ENCODE measurements at regions not wholly inside any gene's neighbourhood (a gene's known extent, or its start where the extent isn't known, plus 50 kb on each side); places are given as distances from the start of the nearest gene placed in this dataset.

DNA sequence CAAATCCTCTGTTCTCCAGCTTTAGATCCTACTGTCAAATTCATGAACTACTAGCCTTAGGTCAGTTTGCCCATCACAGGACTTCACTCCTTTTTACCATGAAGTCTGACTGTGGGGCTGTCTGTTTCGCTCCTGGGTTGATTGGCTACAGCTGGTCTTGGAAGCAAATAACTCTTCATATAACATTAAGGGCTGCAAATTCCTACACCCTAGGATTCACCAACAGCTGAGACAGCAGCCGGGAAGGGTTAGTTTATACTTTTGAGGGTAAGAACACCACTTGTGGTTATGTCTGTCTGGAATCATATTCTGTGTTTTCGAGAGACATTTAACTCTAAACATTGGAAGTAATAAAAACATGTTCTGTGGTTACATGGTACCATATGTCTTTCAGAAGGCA lies 55.9 kb upstream of the KIAA1217 start:
- POLR2A ChIA-PET (ENCODE audit: partially characterized antibody), result no interaction called here
- CTCF ChIA-PET (ENCODE audit: partially characterized antibody), result interaction anchor here (0.6 to 1.1 kb wide), 2 partner anchors 166 to 614 kb away, joined by 3 to 4 read pairs; no protein-coding TSS in a partner anchor

More for the DNA sequence above, 55.9 kb upstream of the KIAA1217 start:
- Histone ChIP-seq H3K56ac (replicated peaks; ENCODE audit: insufficient read length, low read depth, low read length) (no peak overlapping the region), H2BK15ac (ENCODE audit: low read length) (no peak overlapping the region), H3K4me3 (ENCODE audit: extremely low read depth in 1 of 4, insufficient read depth in 2 of 4, low read depth in 3 of 4, low read length in 4 of 4) (no peak overlapping the region), H2BK20ac (ENCODE audit: low read length) (no peak overlapping the region), H4K5ac (ENCODE audit: insufficient read length, low read depth, low read length) (no peak overlapping the region), H3K23ac (ENCODE audit: insufficient read length) (no peak overlapping the region), H3K14ac (ENCODE audit: insufficient read length) (no peak overlapping the region), H3K9me3 (ENCODE audit: insufficient read depth in 2 of 2, low read depth in 1 of 2, low read length in 1 of 2) (no peaks in the 10 kb centered on the region), H3K4me1 (replicated peaks in 1 of 4; ENCODE audit: control insufficient read depth in 3 of 4, insufficient read depth in 4 of 4, low read length in 3 of 4) (peaks cover 0 to 3% (median 0%) of the 10 kb centered on the region in 4 experiments; a peak in 1 of 7 replicates), H4K91ac (replicated peaks; ENCODE audit: insufficient read length, low read length) (no peak overlapping the region), H2BK120ac (replicated peaks; ENCODE audit: low read depth, low read length) (no peak overlapping the region), H4K8ac (ENCODE audit: extremely low read depth, insufficient read depth, low read length) (no peak overlapping the region), H2BK5ac (ENCODE audit: low read depth, low read length) (no peak overlapping the region), H3K4ac (replicated peaks; ENCODE audit: insufficient read length, low read depth, low read length) (no peak overlapping the region), H3K4me2 (ENCODE audit: insufficient read depth in 1 of 2, low read depth in 2 of 2, low read length in 2 of 2) (no peak overlapping the region), H3K36me3 (ENCODE audit: control insufficient read depth in 2 of 4, insufficient read depth in 4 of 4, low read length in 3 of 4) (no peaks in the 10 kb centered on the region), H3K79me2 (ENCODE audit: control insufficient read depth in 1 of 2, insufficient read depth in 2 of 2, low read length in 2 of 2) (no peaks in the 10 kb centered on the region), H2AFZ (ENCODE audit: low read length) (no peak overlapping the region), H2BK12ac (ENCODE audit: low read depth, low read length) (no peak overlapping the region), H3K23me2 (ENCODE audit: low read depth, low read length) (no peaks in the 10 kb centered on the region), H3K27me3 (replicated peaks in 1 of 4; ENCODE audit: control insufficient read depth in 3 of 4, extremely low read depth in 1 of 4, insufficient read depth in 3 of 4, low read length in 3 of 4) (no peaks in the 10 kb centered on the region), H3K27ac (ENCODE audit: low read depth, low read length) (no peak overlapping the region), H4K20me1 (replicated peaks in 1 of 2; ENCODE audit: control insufficient read depth in 1 of 2, insufficient read depth in 2 of 2, low read length in 2 of 2) (no peaks in the 10 kb centered on the region), H3K79me1 (ENCODE audit: low read depth, low read length) (no peaks in the 10 kb centered on the region), H3K18ac (ENCODE audit: extremely low read depth, low read length) (no peak overlapping the region), H3K9ac (replicated peaks in 1 of 4; ENCODE audit: extremely low read depth in 1 of 4, low read depth in 3 of 4, low read length in 3 of 4) (no peak overlapping the region), H2AK5ac (ENCODE audit: low read depth, low read length) (no peak overlapping the region)
- FAIRE-seq (no peak), DNase-seq (ENCODE audit: low read depth in 1 of 2, low spot score in 2 of 2) (no peak)
- TF ChIP-seq ZNF274 (IDR thresholded peaks at IDR 0.05; ENCODE audit: borderline replicate concordance, extremely low read depth, low read length) (no peak), SP1 (IDR thresholded peaks at IDR 0.05; ENCODE audit: low read depth, low read length) (no peak), SUZ12 (IDR thresholded peaks at IDR 0.05; ENCODE audit: low read length) (no peak), SIX5 (IDR thresholded peaks at IDR 0.05; ENCODE audit: low read depth, low read length) (no peak), SP4 (IDR thresholded peaks at IDR 0.05; ENCODE audit: low read length) (no peak), CBX8 (IDR thresholded peaks at IDR 0.05; ENCODE audit: borderline replicate concordance, low read depth, low read length) (no peak), KDM4A (IDR thresholded peaks at IDR 0.05; ENCODE audit: low read depth, low read length, severe bottlenecking) (no peak), RAD21 (IDR thresholded peaks at IDR 0.05 in 1 of 2, conservative IDR thresholded peaks at IDR 0.05 in 1 of 2; ENCODE audit: low read depth in 2 of 2, low read length in 2 of 2) (no peak), SAP30 (IDR thresholded peaks at IDR 0.05; ENCODE audit: insufficient read depth, insufficient replicate concordance, low read length) (no peak), NANOG (IDR thresholded peaks at IDR 0.05; ENCODE audit: insufficient read depth, low read depth, low read length, poor library complexity, severe bottlenecking) (no peak), BRCA1 (IDR thresholded peaks at IDR 0.05; ENCODE audit: low read depth, low read length) (no peak), HDAC6 (IDR thresholded peaks at IDR 0.05; ENCODE audit: low read depth, low read length) (no peak), EP300 (IDR thresholded peaks at IDR 0.05; ENCODE audit: borderline replicate concordance in 1 of 2, low read depth in 2 of 2, low read length in 2 of 2) (no peak)
- 88% methylated on average over 3 of the region's 3 CpGs; no CpG with 5 or more reads in 1 of the 2 experiments for WGBS, 2 experiments (ENCODE audit: extremely low coverage in 1 of 2, insufficient coverage in 1 of 2, insufficient read length in 1 of 2, insufficient replicate concordance in 2 of 2, low coverage in 1 of 2, low lambda C conversion rate in 2 of 2, missing lambda C conversion rate in 1 of 2)
